ENCODE measurements at regions not wholly inside any gene's neighbourhood (a gene's known extent, or its start where the extent isn't known, plus 50 kb on each side); places are given as distances from the start of the nearest gene placed in this dataset.

DNA sequence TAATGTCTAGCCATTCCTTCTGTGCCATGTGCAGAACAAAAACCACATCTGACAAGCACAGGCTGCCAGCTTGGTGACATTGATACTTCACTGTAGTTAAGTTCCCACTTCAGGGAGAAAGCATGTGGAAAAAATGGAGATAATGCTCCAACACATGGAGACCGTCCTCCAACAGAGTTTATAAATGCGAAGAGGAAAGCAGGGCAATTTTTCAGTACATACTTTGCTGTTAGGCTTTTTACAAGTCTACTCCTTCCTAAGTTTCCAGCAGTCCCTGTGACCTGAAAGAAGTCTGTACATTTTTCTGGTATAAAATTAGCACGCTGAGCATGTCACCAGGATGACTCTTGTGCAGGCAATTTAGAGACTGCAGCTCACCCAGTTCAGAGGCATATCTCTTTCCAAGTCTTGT lies 766.9 kb upstream of the IGFBP7 start:
- TF ChIP-seq CTCF (IDR thresholded peaks at IDR 0.05; ENCODE audit: insufficient read depth, low read length, poor library complexity, severe bottlenecking): no peak
- H3K36me3 ChIP-seq (ENCODE audit: control insufficient read depth, insufficient read depth, low read length): no peaks in the 10 kb centered on the region
- no peaks in the 10 kb centered on the region for H3K27me3 ChIP-seq (replicated peaks; ENCODE audit: control insufficient read depth, insufficient read depth, low read length)
- DNase-seq (ENCODE audit: extremely low read depth, insufficient read length): no peak
- no peak overlapping the region for H3K4me3 ChIP-seq (replicated peaks; ENCODE audit: low read depth, low read length)

GRCh38 chr4:57875829-57876392 lies 765.7 kb upstream of the IGFBP7 start:
- no peak for TF ChIP-seq CTCF (IDR thresholded peaks at IDR 0.05; ENCODE audit: insufficient read depth, low read length, poor library complexity, severe bottlenecking)

DNA sequence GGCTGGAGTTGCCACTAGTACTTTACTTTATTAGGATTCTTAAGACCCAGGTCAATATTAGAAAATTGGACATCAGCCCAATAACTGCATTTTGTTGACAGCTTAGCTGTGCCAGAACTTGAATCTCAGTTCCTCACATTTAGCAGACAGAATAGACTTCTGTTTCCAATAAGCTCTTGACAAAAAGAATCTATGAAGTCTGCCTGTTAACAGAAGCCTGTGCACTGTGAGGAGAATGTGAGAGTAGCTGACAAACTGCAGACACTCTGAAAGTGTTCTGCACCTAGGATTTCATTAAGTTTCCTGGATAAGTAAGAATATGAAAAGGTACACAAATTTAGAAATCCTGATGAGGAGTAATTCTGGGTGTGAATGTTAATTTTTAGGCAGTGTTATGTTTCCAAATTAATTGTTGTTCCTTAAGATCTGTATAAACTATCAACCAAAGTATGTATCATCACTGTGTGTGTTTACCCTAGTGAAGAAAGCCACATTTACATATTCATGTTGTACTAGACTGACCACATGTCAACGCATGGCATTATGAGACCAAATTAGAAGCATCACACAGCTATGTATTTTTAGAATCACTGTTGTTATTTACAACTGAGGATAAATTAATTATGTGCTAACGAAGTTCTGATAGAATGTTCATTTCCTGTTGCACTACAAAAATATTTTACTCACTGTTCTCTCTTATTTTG lies 756.4 kb upstream of the IGFBP7 start:
- H3K4me3 ChIP-seq (replicated peaks; ENCODE audit: low read depth, low read length): no peak overlapping the region
- H3K27me3 ChIP-seq (replicated peaks; ENCODE audit: control insufficient read depth, insufficient read depth, low read length): no peaks in the 10 kb centered on the region
- no peak for DNase-seq (ENCODE audit: extremely low read depth, insufficient read length)
- no peaks in the 10 kb centered on the region for H3K36me3 ChIP-seq (ENCODE audit: control insufficient read depth, insufficient read depth, low read length)
- TF ChIP-seq CTCF (IDR thresholded peaks at IDR 0.05; ENCODE audit: insufficient read depth, low read length, poor library complexity, severe bottlenecking): no peak

More at GRCh38 chr4:57875829-57876392, 765.7 kb upstream of the IGFBP7 start:
- DNase-seq (ENCODE audit: extremely low read depth, insufficient read length): no peak
- no peak overlapping the region for H3K4me3 ChIP-seq (replicated peaks; ENCODE audit: low read depth, low read length)
- H3K27me3 ChIP-seq (replicated peaks; ENCODE audit: control insufficient read depth, insufficient read depth, low read length): no peaks in the 10 kb centered on the region
- H3K36me3 ChIP-seq (ENCODE audit: control insufficient read depth, insufficient read depth, low read length): no peaks in the 10 kb centered on the region

DNA sequence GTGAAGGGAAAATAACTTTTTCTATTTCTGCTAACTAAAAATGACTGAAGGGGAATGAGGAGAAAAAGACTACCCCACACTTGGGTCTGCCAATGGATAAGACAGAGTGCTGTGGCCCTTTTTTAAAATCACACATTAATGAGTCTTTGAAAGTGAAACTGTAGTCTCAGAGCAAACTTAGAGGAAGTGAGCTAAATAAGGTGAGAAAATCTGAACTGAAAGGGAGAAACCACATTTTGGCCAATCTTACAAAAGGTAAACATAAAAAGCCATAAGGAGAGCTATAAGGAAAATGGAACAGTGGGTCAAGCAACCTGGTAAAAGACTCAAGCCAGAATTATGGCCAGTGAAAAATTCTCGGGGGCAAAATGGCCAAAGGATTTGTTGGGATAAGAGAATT lies 755.1 kb upstream of the IGFBP7 start:
- DNase-seq (ENCODE audit: extremely low read depth, insufficient read length): no peak
- H3K27me3 ChIP-seq (replicated peaks; ENCODE audit: control insufficient read depth, insufficient read depth, low read length): no peaks in the 10 kb centered on the region
- no peak for TF ChIP-seq CTCF (IDR thresholded peaks at IDR 0.05; ENCODE audit: insufficient read depth, low read length, poor library complexity, severe bottlenecking)

GRCh38 chr4:57854748-57855147 lies 744.6 kb upstream of the IGFBP7 start:
- no peak overlapping the region; the same call in 1 of the 2 replicates for H3K4me3 ChIP-seq (replicated peaks; ENCODE audit: low read depth, low read length)

More for the DNA sequence above, 755.1 kb upstream of the IGFBP7 start:
- H3K4me3 ChIP-seq (replicated peaks; ENCODE audit: low read depth, low read length): no peak overlapping the region
- no peaks in the 10 kb centered on the region for H3K36me3 ChIP-seq (ENCODE audit: control insufficient read depth, insufficient read depth, low read length)

More at GRCh38 chr4:57854748-57855147, 744.6 kb upstream of the IGFBP7 start:
- H3K36me3 ChIP-seq (ENCODE audit: control insufficient read depth, insufficient read depth, low read length): no peaks in the 10 kb centered on the region
- TF ChIP-seq CTCF (IDR thresholded peaks at IDR 0.05; ENCODE audit: insufficient read depth, low read length, poor library complexity, severe bottlenecking): no peak
- DNase-seq (ENCODE audit: extremely low read depth, insufficient read length): no peak
- no peaks in the 10 kb centered on the region for H3K27me3 ChIP-seq (replicated peaks; ENCODE audit: control insufficient read depth, insufficient read depth, low read length)

Data from GM06990 (cell line).